ENCODE measurements at regions not wholly inside any gene's neighbourhood (a gene's known extent, or its start where the extent isn't known, plus 50 kb on each side); places are given as distances from the start of the nearest gene placed in this dataset.

- H3K9me3 Mint-ChIP-seq, result peaks cover 4% of the 10 kb centered on the region
- ATAC-seq, result no peak
- H3K36me3 Mint-ChIP-seq, result no peaks in the 10 kb centered on the region
- no peak for TF ChIP-seq AR (CRISPR knock-in tag; IDR thresholded peaks at IDR 0.05)
- H3K27me3 Mint-ChIP-seq (ENCODE audit: low read depth), result no peaks in the 10 kb centered on the region
- H3K27ac Mint-ChIP-seq, result no peak overlapping the region
- DNase-seq (ENCODE audit: low spot score), result no peak
- ChIA-PET POLR2A (no interaction called here), CTCF (no interaction called here)
- no peak overlapping the region for H3K4me3 Mint-ChIP-seq
- H3K4me1 Mint-ChIP-seq, result no peaks in the 10 kb centered on the region
These were observed 263.4 kb upstream of the GPR101 start for GRCh38 chrX:137297167-137297566.

- ChIA-PET POLR2A (no interaction called here), CTCF (no interaction called here)
- H3K36me3 Mint-ChIP-seq, result no peaks in the 10 kb centered on the region
- H3K4me3 Mint-ChIP-seq, result no peak overlapping the region
- peaks cover 4% of the 10 kb centered on the region for H3K9me3 Mint-ChIP-seq
- no peak for TF ChIP-seq RORB (CRISPR knock-in tag; IDR thresholded peaks at IDR 0.05)
- TF ChIP-seq ZBTB21 (CRISPR knock-in tag; IDR thresholded peaks at IDR 0.05; ENCODE audit: borderline replicate concordance), result no peak
- no peak for TF ChIP-seq FOXJ3 (CRISPR knock-in tag; IDR thresholded peaks at IDR 0.05; ENCODE audit: borderline replicate concordance)
- TF ChIP-seq ZNF671 (CRISPR knock-in tag; IDR thresholded peaks at IDR 0.05), result no peak
- TF ChIP-seq NR2C2 (CRISPR knock-in tag; IDR thresholded peaks at IDR 0.05), result no peak
- no peak for TF ChIP-seq JAZF1 (CRISPR knock-in tag; IDR thresholded peaks at IDR 0.05)
- no peak for TF ChIP-seq ZNF317 (CRISPR knock-in tag; IDR thresholded peaks at IDR 0.05; ENCODE audit: borderline replicate concordance, low read depth)
- no peak for TF ChIP-seq NR1H2 (CRISPR knock-in tag; IDR thresholded peaks at IDR 0.05)
- no peak for TF ChIP-seq AR (CRISPR knock-in tag; IDR thresholded peaks at IDR 0.05)
- no peak for TF ChIP-seq TEAD1 (CRISPR knock-in tag; IDR thresholded peaks at IDR 0.05)
- no peak for TF ChIP-seq ERG (CRISPR knock-in tag; IDR thresholded peaks at IDR 0.05)
- no peak for TF ChIP-seq NFATC4 (CRISPR knock-in tag; IDR thresholded peaks at IDR 0.05)
- no peak overlapping the region for H3K27ac Mint-ChIP-seq
- DNase-seq (ENCODE audit: low spot score) (no peak), ATAC-seq (no peak)
- H3K27me3 Mint-ChIP-seq (ENCODE audit: low read depth), result no peaks in the 10 kb centered on the region
- no peaks in the 10 kb centered on the region for H3K4me1 Mint-ChIP-seq
These were observed 256.2 kb upstream of the GPR101 start for GRCh38 chrX:137290011-137290410.

DNA sequence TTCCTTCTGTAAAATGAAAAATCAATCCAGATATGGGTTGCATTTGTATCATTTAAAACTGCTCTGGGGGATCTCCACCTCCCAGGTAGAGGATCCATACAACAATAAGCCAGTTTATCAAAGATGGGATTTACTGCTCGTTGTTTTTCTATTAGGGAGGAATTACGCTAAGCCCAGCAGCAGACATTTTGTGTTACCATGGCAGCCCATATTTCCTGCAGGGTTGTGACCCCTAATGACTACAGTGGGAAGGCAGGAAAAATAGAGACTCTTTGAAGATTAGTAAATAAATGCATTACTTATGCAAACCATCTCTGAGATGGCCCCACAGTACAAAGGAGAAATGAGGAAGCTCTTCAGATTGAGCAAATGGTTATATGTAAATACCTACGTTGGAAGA is 253.4 kb upstream of the GPR101 start:
- H3K27ac Mint-ChIP-seq, result no peak overlapping the region

More for the DNA sequence above, 253.4 kb upstream of the GPR101 start:
- no peaks in the 10 kb centered on the region for H3K9me3 Mint-ChIP-seq
- no peak overlapping the region for H3K4me3 Mint-ChIP-seq
- H3K36me3 Mint-ChIP-seq, result no peaks in the 10 kb centered on the region
- ATAC-seq, result no peak
- CTCF ChIA-PET, result no interaction called here
- no peak for DNase-seq (ENCODE audit: low spot score)
- no peaks in the 10 kb centered on the region for H3K27me3 Mint-ChIP-seq (ENCODE audit: low read depth)
- POLR2A ChIA-PET, result no interaction called here
- TF ChIP-seq NFATC4 (CRISPR knock-in tag; IDR thresholded peaks at IDR 0.05) (no peak), EMX1 (CRISPR knock-in tag; IDR thresholded peaks at IDR 0.05) (no peak), MLX (CRISPR knock-in tag; IDR thresholded peaks at IDR 0.05) (no peak), SMAD3 (CRISPR knock-in tag; IDR thresholded peaks at IDR 0.05; ENCODE audit: borderline replicate concordance) (no peak), KAT7 (CRISPR knock-in tag; IDR thresholded peaks at IDR 0.05; ENCODE audit: borderline replicate concordance) (no peak), FOXJ3 (CRISPR knock-in tag; IDR thresholded peaks at IDR 0.05; ENCODE audit: borderline replicate concordance) (no peak), ZNF671 (CRISPR knock-in tag; IDR thresholded peaks at IDR 0.05) (no peak), GTF2I (CRISPR knock-in tag; conservative IDR thresholded peaks at IDR 0.05) (no peak), NFE2L1 (CRISPR knock-in tag; IDR thresholded peaks at IDR 0.05) (no peak), ESRRA (CRISPR knock-in tag; IDR thresholded peaks at IDR 0.05; ENCODE audit: borderline replicate concordance) (no peak)
- TF ChIP-seq, protein P1, sequence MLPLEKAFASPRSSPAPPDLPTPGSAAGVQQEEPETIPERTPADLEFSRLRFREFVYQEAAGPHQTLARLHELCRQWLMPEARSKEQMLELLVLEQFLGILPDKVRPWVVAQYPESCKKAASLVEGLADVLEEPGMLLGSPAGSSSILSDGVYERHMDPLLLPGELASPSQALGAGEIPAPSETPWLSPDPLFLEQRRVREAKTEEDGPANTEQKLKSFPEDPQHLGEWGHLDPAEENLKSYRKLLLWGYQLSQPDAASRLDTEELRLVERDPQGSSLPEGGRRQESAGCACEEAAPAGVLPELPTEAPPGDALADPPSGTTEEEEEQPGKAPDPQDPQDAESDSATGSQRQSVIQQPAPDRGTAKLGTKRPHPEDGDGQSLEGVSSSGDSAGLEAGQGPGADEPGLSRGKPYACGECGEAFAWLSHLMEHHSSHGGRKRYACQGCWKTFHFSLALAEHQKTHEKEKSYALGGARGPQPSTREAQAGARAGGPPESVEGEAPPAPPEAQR (CRISPR knock-in tag; IDR thresholded peaks at IDR 0.05), result no peak
- TF ChIP-seq, protein P2, sequence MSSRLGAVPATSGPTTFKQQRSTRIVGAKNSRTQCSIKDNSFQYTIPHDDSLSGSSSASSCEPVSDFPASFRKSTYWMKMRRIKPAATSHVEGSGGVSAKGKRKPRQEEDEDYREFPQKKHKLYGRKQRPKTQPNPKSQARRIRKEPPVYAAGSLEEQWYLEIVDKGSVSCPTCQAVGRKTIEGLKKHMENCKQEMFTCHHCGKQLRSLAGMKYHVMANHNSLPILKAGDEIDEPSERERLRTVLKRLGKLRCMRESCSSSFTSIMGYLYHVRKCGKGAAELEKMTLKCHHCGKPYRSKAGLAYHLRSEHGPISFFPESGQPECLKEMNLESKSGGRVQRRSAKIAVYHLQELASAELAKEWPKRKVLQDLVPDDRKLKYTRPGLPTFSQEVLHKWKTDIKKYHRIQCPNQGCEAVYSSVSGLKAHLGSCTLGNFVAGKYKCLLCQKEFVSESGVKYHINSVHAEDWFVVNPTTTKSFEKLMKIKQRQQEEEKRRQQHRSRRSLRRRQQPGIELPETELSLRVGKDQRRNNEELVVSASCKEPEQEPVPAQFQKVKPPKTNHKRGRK (CRISPR knock-in tag; IDR thresholded peaks at IDR 0.05; ENCODE audit: borderline replicate concordance), result no peak
- H3K4me1 Mint-ChIP-seq, result no peaks in the 10 kb centered on the region
